ENCODE measurements at regions not wholly inside any gene's neighbourhood (a gene's known extent, or its start where the extent isn't known, plus 50 kb on each side); places are given as distances from the start of the nearest gene placed in this dataset.

- no peak overlapping the region for H3K4me3 ChIP-seq (ENCODE audit: low read depth, low read length)
These were observed 119.1 kb upstream of the EGLN3 start for GRCh38 chr14:34069854-34070582.

DNA sequence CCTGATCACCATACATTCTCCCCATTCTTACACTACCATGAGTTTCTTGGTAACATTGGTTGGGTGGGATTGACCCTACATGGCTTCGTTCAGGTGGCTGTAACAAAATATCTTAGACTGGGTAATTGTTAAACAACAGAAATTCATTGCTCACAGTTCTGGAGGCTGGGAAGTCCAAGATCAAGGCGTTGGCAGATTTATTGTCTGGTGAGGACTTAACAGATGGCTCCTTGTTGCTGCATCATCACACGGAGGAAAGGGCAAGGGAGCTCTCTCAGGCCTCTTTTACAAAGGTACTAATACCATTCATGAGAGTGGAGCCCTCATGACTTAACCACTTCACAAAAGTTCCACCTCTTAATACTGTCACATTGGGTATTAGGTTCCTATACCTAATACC lies 116.7 kb upstream of the EGLN3 start:
- no peak overlapping the region for H3K4me3 ChIP-seq (ENCODE audit: low read depth, low read length)

GRCh38 chr14:34065690-34066391 lies 115.0 kb upstream of the EGLN3 start:
- no peak overlapping the region for H3K4me3 ChIP-seq (ENCODE audit: low read depth, low read length)

- no peak overlapping the region for H3K4me3 ChIP-seq (ENCODE audit: low read depth, low read length)
These were observed 114.4 kb upstream of the EGLN3 start for GRCh38 chr14:34065236-34065635.

- no peak overlapping the region for H3K4me3 ChIP-seq (ENCODE audit: low read depth, low read length)
These were observed 113.5 kb upstream of the EGLN3 start for GRCh38 chr14:34064349-34064748.

DNA sequence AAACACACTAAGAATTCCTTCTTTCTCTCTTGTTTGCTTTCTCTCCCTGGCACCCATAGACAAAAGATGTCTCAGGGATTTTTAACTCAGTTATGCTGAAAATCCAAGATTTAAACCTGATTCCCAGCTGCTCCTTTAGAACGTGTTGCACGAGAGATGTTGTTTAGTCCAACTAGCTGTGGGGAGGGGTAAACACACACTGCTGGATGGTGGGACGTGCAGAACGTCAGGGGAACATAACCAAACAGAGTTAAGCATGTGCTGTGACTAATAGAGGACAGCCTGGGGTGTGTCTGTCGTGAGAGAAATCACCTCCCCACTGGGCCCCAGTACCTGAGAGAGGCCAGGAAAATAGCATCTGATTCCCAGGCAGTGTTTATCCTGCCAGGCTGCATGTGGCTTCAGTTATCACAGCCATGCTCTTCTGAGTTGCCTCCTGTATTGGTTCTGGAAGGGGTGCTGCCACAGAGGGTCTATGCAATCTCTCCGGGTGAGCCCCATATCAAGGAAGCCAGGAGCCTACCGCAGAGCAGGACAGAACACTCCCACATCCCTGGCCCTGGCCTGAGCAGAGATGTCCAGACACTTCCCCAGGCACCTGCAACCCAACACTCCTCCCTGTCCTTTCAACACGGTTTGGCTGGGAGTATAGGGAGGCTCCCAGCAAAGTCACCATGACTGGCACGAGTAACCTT lies 112.7 kb upstream of the EGLN3 start:
- H3K4me3 ChIP-seq (ENCODE audit: low read depth, low read length): no peak overlapping the region

- no peak overlapping the region for H3K4me3 ChIP-seq (ENCODE audit: low read depth, low read length)
These were observed 112.2 kb upstream of the EGLN3 start for GRCh38 chr14:34063042-34063441.

GRCh38 chr14:34062353-34062973 lies 111.6 kb upstream of the EGLN3 start:
- no peak overlapping the region for H3K4me3 ChIP-seq (ENCODE audit: low read depth, low read length)

- H3K4me3 ChIP-seq (ENCODE audit: low read depth, low read length): peak overlapping the region; percentile 58
These were observed 109.8 kb upstream of the EGLN3 start for GRCh38 chr14:34060651-34060999.

- peak overlapping the region; percentile 58 for H3K4me3 ChIP-seq (ENCODE audit: low read depth, low read length)
These were observed 109.2 kb upstream of the EGLN3 start for GRCh38 chr14:34059925-34060650.

- H3K4me3 ChIP-seq (ENCODE audit: low read depth, low read length): peak overlapping the region; percentile 58
These were observed 108.4 kb upstream of the EGLN3 start for GRCh38 chr14:34059037-34059924.

DNA sequence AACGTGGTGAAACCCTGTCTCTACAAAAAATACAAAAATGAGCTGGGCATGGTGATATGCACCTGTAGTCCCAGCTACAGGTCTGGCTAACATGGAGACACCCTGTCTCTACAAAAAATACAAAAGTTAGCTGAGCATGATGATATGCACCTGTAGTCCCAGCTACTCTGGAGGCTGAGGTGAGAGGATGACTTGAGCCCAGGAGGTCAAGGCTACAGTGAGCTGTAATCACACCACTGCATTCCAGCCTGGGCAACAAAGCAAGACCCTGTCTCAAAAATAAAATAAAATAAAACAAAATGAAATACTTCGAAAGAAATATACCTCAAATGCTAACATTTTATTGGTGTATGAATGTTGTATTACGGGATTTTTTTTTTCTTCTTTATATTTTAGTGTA lies 107.6 kb upstream of the EGLN3 start:
- no peak overlapping the region for H3K4me3 ChIP-seq (ENCODE audit: low read depth, low read length)

DNA sequence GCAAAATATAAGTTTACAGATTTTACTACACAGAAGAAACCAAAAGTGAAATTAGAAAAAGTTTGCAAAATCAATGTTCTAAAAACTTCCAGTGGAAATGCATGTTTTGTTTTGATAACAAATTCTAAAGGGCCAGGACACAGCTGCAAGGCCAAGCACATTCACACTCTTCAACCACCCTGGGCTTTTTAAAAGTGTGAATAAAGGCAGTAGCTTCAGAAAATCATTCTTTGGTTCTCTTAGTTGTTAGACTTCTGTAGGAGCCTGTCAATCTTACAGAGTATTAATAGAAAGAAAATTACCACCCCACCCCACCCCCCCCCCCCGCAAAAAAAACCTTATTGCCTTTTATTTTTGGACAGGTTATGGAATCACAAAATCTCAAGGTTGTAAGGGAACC lies 105.2 kb upstream of the EGLN3 start:
- no peak overlapping the region for H3K4me3 ChIP-seq (ENCODE audit: low read depth, low read length)

GRCh38 chr14:34055157-34055950 lies 104.5 kb upstream of the EGLN3 start:
- no peak overlapping the region for H3K4me3 ChIP-seq (ENCODE audit: low read depth, low read length)

DNA sequence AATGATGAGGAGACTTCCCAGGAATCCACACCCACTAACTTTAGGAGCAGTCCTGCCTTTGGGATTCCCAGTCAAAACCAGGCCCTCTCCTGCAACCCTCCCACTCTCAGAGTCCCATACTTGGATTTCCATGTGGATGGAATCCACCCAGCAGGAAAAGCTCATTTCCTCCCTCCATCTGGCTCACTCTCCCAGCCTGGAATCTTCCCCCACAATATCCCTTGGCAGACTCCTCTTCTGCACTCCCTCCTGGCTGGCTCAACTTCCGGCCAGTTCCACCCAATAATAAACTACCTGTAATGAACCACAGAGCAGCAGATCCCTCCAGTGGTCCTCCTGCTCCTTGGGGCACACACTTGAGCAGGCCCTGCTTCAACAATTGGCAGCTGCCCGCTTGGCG lies 102.8 kb upstream of the EGLN3 start:
- no peak overlapping the region for H3K4me3 ChIP-seq (ENCODE audit: low read depth, low read length)

DNA sequence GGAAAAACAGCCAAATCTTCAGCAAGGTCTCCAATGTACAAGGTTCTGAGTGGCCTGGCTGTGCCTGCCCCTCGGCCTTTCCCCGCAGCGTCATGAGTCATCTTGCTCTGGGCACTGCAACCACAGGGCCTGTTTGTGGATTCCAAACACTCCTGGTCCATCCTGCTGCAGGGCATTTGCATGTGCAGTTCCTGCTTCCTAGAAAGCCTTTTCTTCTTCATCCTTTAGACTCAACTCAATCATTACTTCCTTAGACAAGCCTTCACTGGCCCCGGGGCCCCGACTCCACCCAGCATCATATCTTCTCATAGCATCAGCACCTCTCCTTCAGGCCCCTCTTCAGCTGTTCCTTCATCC lies 101.8 kb upstream of the EGLN3 start:
- no peak overlapping the region for H3K4me3 ChIP-seq (ENCODE audit: low read depth, low read length)

DNA sequence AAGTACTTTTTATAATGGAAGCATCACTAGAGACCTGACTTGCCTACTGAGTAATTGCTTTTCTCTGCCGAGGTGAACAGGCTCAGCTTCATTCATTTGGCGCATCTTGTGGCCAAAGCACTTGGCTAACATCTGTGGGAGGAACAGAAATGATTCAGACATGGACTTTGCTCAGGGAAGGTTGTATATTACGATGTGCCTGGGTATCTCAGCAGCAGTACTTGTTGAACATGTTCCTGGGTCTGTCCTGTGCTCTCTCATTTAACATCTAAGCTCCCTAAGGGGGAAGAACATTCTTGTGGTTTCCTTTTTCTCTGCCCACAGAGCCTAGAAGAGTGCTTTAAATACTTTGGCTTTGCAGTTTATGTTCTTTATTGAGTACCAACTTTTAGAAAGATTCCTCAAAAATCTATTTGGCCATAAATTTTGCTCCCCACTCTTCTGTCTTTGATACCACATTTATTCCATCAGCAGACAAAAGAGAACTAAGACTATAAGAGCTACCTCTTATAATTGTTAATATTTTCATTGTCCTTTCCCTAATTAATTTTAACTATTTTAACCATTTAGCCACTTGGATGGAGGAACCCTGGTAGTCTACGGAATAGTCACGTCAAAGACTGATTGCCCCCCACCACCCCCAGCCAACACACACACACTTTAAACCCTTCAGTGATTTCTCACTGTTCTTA lies 101.2 kb upstream of the EGLN3 start:
- H3K4me3 ChIP-seq (ENCODE audit: low read depth, low read length): no peak overlapping the region

DNA sequence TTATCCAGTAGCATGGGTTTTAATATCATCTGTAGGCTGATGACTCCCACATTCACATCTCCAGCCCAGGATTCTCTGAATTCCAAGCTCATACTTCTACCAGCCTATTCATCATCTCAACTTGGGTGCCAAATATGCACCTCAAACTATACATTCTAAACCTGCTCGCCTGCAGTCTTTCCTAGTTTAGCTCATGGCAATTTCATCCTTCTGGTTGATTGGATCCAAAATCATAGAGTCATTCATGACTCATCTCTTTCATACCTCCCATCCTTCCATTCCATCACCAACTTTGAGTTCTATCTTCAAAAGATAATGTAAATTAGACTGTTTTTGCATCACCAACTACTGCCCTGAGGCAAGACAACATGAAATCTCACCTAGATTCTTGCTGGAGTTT lies 99.7 kb upstream of the EGLN3 start:
- H3K4me3 ChIP-seq (ENCODE audit: low read depth, low read length): no peak overlapping the region

DNA sequence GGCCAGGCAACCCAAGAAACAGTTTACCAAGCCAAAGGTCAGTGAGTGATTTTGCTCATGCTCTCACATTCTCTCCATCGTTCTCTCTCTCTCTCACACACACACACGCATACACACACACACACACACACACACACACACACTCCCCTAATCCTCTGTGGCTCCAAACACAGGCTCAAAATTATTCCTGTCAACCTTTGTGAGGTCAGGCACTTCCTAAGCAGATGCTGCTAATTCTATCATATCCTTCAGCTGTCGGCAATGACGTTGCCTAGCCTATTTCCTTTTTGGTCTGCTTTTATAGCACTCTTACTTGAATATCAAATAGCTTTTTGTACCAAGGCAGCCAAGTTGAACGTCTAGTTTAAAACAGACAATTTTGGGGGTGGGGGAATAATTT lies 98.9 kb upstream of the EGLN3 start:
- H3K4me3 ChIP-seq (ENCODE audit: low read depth, low read length): no peak overlapping the region
